HG03558 (cell line): ENCODE measurements at regions not wholly inside any gene's neighbourhood (a gene's known extent, or its start where the extent isn't known, plus 50 kb on each side); places are given as distances from the start of the nearest gene placed in this dataset.

ENCODE experiments used
- ATAC-seq: cut with Tn5 transposase; IDR thresholded peaks from one replicate; pipeline ENCODE4 v1.9.1; 2021; ENCODE audit warnings: moderate number of reproducible peaks; ENCODE audit not compliant: unreplicated experiment; ENCODE audit errors: extremely low read depth

DNA sequence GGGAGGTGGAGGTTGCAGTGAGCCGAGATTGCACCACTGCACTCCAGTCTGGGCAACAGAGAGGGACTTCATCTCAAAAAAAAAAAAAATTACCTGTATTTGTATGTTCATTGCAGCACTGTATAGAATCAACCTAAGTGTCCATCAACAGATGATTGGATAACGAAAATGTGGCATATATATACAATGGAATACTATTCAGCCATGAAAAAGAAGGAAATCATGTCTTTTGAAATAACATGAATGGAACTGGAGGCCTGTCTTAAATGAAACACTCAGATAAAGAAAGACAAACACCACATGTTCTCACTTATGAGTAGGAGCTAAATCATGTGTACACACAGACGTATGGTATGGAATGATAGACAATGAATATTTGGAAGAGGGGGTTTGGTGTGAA is 59.4 kb upstream of the MEF2A start:
- ATAC-seq: no peak

DNA sequence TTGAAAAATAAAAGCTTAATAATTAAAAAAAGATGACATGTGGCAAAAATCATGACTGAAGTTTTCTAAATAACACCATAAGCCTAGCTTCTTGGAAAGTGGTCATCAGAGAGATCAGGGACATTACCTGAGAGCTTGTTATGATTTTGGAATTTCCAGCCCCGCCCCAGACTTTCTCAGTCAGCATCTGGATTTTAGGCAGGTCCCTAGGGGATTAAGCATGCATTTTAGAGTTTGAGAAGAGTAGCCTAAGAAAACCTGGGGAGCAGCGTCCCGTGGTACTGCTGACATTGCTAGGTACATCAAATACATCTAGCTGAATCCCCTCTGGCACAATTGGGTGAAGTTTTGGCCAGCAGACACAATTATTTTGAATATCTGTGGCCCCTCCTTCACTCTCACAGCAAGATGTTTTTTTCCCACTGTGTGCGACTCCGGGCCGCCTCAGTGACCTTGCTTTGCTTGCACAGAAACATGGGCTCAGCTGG is 58.7 kb upstream of the MEF2A start:
- no peak for ATAC-seq

DNA sequence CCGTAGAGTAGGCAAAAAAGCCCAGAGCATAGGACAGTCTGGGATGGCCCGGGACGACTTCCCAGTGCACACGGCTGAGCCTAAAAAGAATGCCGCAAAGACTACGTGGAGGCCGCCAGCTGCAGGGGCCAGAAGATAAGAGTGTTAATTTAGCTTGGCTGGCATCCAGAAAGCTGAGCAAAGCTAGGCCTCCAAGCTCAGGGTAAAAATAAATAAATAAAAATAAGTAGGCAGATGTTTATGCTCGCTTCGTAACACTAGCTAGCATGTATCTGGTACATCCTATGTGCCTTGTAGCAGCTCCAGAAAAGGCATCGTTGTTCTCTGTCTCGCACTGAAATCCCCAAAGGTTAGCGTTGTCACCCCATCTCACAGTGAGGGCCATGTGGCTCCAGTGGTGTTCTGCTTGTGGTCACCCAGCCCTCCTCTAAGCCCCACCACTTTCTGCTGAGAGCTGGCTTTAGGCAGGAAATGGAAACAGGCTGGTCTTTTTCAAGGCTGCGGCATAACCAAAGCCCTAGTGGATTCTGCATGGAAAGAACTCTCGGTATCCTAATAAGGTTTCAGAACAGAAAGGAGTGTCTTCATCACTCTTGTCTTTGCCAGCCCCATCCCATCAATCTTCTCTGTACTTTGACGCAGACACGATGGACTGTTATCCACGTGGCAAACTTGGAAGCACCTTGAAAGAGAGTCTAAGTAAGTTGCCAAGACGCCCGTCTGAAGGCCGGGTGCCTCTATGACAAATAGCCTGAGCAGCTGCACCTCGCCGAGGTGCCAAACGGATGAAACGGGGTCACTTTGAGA is 58.1 kb upstream of the MEF2A start:
- ATAC-seq: no peak

DNA sequence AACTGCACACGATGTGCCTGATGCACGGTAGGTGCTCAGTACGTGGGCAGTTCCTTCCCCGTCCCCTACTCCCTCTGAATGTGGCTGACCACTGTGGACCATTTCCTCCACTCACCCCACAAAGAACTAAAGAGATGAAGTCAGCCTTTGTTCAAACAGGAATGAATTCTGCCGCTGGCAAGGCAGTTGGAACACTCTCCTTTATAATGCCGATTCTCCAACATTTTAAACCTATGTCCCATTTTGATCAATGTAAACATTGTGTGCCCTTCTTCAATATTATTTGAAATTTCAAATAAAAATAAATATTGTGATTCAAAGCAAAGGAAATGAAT is 57.5 kb upstream of the MEF2A start:
- no peak for ATAC-seq

DNA sequence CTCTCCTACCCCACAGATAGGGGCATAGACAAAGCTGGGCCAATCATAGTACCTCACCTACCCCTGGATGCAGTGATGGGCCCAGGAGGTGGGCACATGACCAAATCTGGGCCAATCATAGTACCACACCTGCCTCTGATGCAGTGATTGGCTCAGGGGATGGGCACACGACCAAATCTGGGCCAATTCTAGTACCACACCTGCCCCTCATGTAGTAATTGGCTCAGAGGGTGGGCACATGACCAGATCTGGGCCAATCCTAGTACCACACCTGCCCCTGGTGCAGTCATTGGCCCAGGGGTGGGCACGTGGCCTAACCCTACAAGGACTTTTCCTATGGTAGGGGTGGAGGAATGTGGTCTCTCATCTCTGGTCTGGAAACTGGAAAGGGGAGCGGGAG is 56.9 kb upstream of the MEF2A start:
- ATAC-seq: no peak

DNA sequence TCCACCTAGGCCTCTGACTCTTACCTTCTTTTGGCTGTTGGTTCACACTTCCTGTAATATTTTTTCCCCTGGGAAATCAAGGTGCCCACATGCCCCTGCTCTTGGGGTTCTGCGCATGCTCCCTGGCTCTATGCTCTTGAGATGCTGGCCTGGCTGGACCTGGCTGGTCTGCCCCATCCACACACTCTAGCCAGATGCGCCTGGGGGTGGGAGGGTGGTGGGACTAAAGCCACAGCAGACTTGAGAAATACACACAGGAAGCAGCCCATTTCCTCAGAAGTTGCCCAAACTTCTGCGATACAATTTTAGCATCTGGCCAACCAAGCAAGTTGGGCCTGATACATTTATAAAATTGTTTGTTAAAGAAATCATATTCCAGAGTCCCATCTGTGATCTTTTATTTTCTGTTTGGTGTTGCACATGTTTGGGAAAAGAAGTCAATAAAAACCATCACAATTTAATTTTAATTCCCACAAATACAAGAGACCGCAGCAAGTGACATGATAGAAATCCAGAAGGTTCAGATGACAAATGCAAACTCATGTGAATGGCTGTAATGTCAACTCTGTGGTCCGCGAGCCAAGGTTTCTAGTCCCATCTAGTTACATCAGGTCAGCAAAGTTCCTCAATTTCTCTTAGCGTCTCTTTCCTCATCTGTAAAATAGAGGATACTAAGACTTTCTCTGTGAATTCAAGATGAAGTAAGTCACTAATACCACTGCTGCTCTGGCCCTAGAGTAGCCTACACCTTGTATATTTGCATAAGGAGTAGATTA is 55.9 kb upstream of the MEF2A start:
- ATAC-seq: no peak

DNA sequence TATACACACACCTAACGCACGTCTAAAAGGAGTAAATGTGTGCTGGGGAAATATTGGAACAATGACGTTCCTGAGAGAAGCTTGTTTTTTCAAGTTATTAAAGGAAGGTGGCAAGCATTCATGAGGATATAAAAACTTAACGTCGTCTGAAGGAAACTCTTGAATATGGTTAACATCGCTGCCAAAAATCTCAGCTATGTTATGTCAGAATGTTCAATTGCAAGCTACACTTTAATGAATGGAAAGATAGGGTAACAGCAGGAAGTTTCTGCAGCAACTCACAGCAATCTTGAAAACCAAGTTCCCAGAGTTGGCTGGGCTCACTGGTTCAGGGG is 54.3 kb upstream of the MEF2A start:
- no peak for ATAC-seq

DNA sequence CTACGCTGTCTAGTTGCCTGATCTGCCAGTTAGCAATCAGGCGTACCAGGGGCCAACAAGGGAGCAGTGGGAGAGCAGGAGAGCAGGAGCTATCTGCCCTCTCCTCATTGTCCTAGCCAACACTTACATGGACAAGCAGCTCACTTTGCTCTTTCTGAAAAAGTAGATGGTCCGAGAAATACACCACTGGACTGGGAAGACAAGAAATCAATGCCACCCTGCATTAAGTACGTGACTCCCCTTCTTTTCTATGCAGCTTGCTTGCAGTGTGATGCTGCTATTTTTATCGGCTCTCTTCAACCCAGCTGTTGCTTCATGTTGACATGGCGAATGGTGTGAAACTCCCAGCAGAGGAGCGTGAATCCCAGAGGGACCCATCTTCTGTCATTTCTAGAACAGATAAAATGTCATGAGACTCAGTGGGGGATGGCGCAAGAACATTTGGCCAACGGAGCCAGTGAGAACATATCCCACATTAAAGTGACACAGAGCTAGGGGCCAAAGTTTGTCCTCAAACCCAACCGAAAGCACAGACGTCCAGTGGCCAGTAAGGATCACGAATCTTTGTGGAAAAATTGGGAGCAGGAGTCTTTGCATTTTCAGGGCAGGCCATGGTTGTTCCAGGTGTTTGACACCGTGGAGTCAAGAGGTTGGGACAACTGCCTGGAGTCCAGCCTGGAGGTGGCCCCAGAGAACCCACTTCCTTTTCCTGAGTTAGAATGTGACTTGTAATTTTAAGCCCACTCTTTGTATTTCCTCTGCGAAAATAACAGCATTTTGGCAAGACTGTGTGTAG is 53.7 kb upstream of the MEF2A start:
- ATAC-seq: peak; percentile 50

DNA sequence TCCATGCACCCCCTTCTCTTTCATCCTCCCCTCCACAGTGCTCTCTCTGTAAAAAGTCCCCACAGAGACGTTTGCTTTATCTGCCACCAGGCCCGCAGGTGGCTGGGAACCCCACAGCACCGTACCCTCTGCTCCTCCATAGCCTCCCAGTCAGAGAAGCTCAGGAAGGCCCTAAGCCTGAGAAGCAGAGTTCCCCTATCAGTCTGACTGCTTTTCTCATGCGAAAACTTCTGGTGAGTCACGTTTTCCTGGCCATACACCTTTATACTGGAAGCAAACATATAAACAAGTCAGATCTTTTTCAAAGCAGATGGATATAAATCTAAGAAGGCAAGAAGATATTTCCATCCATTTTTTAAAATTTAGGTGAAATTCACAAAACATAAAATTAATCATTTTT is 51.5 kb upstream of the MEF2A start:
- ATAC-seq: no peak
